IPS-NIHi7 (cell line): ENCODE measurements at regions not wholly inside any gene's neighbourhood (a gene's known extent, or its start where the extent isn't known, plus 50 kb on each side); places are given as distances from the start of the nearest gene placed in this dataset.
"Not testable (repeated sequence)": the region's sequence is repeated elsewhere in the genome, so short reads cannot be mapped to it uniquely, and the experiment has no call there.

ENCODE experiments used
- DNase-seq: peaks from one replicate; pipeline ENCODE4 v3.0.0; 2012; ENCODE audit warnings: mixed read lengths; ENCODE audit errors: extremely low spot score

DNA sequence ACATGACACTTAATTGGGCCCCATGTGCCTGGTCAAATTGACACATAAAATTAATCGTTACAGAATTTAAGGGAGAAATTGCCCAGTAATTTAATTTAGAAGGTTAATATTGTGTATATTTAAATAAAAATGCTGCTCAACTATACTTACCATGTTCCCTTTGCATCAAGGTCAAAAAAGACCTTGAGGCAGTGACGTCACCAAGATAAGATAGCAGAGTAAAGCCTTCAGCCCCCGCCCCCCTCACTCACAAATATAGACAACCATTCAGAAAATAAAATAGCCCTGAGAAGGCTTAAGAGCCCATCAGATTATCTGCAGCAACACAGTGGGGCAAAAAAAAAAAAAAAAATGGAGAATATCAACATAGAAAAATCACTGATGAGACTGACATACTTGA is 785.7 kb downstream of the CCDC85A start:
- DNase-seq = no peak

DNA sequence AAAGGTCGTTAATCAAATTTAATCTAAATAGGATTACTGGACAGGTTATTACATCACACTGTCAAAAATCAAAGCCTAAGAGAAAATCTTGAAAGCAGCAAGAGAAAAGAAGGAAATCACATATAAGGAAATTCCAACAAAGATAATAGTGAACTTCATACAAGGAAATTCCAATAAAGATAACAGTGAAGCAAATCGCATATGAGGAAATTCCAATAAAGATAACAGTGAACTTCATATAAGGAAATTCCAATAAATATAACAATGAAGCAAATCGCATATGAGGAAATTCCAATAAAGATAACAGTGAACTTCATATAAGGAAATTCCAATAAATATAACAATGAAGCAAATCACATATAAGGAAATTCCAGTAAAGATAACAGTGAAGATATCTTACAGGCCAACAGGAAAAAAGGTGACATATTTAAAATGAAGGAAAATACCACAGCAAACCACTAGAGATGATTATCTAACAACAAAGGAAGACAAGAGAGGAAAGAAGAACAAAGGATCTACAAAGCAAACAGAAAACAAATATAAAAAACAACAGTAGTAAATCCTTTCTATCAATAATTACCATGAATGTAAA is 787.7 kb downstream of the CCDC85A start:
- DNase-seq = no peak

DNA sequence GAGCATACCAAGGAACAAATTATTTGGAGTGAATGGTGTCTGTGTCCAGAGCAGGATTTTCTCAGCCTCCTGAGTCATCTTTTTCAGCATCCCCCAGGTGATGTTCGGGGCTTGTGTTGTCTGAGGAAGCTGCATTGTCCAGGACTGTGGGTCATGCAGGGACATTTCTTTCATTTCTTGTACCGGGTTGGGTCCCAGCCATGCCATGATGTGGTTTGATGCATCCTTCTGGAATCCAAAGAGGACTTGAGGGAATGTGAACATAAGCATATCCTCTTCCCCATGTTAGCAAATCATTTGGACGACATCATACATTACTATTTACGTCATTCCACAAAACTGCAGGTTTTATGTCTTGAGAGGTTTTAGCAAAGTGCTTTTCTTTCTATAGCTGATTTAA is 797.8 kb downstream of the CCDC85A start:
- no peak for DNase-seq

DNA sequence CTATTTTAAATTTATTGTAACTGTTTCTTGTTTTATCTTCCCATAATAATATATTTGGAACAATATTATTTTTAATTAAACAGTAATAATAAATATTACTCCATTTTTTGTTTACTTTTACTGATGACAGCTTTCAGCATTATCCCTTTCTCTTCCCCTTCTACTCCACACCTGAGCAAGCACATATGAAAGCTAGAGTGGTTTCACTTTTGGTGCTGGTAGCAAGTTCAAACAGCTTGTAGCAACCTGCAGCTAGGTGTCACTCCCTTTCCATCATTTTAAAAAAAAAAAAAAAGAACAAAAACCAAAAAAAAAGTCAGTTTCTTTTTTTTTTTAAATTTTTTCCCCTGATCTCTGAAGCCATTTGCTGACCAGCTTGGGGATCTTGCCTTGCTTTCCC is 801.8 kb downstream of the CCDC85A start:
- no peak for DNase-seq

GRCh38 chr2:57022496-57022895 is 838.7 kb downstream of the CCDC85A start:
- no peak for DNase-seq

DNA sequence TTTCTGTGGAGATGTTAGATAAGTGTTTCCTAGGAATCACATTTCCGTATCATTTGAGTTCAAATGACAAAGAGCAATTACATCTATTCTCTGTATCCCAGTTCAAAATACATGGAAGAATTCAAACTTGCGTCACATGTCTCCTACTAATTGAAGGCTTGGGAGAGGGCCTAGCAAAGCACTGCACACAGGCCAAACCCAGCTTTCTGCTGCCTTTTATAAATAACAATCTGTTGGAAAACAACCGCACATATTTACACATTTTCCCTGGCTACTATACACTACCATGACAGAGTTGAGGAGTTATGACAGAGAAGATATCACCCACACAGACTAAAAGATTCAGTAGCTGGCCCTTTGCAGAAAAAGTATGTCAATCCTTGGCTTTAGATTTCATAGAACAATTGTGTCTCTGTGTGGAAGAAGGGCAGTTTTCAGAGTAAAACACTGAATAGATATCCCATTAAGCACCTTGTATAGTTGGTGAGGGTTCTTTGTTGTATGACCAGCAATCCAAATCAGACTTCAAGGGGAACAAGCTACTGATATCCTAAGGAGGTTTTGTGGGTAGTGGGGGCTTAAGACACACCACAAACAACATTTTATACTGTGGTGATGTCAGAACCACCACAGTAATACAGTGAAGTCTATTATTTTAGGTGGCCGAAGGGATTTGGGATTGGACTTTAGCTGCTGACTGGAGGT is 861.3 kb downstream of the CCDC85A start:
- no peak for DNase-seq

DNA sequence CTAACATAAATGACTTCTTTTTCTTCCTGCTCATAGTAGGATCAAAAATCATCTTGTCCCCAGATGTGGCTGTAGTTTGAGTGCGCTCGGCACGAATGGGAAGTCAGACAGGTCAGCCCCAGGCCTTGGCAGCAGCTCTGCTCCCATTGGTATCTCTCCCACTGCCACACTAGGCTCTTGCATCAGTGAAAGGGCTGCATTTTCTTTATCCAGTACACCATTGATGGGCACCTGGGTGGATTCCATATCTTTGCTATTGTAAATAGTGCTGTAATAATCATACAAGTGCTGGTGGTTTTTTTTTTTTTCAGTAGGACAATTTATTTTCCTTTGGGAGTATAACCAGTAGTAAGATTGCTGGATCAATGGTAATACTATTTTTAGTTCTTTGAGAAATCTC is 865.5 kb downstream of the CCDC85A start:
- no peak for DNase-seq

DNA sequence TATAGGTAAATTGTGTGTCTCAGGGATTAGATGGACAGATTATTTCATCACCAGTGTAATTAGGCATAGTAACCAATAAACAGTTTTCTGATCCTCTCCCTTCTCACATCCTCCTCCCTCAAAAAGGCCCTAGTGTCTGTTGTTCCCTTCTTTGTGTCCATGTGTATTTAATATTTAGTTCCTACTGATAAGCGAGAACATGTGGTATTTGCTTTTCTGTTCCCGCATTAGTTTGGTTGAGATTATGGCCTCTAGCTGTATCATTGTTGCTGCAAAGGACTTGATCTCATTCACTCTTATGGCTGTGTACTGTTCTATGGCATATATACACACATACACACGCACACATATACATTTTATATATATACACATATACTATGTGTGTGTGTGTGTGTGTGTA is 866.2 kb downstream of the CCDC85A start:
- DNase-seq = no peak

- DNase-seq = not testable (repeated sequence)
Observed at GRCh38 chr2:57066301-57066700, 882.5 kb downstream of the CCDC85A start.

- DNase-seq = no peak
Observed at GRCh38 chr2:57075226-57075625, 891.4 kb downstream of the CCDC85A start.

DNA sequence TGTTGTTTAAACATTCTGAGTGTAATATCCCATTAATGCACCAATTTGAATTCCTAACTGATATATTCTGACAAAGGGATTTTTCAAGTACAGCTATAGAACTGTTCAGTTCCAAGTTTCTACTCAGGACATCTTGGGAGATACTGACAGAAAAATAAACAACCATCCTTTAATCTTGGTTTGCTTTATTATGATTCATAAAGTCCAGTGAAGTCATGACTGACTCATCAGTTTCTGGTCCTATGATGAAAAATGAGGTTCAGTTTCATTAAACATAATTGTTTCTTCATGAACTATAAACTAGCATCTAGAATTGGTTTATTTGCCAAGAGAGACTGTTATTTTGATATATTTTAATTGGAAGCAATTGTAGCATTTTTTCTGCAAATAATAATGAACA is 896.2 kb downstream of the CCDC85A start:
- DNase-seq = no peak

- no peak for DNase-seq
Observed at GRCh38 chr2:57084697-57085281, 901.0 kb downstream of the CCDC85A start.

GRCh38 chr2:57093020-57093419 is 909.2 kb downstream of the CCDC85A start:
- DNase-seq = no peak

- no peak for DNase-seq
Observed at GRCh38 chr2:57097855-57098254, 914.1 kb downstream of the CCDC85A start.

- DNase-seq = no peak
Observed at GRCh38 chr2:57100436-57100835, 916.6 kb downstream of the CCDC85A start.

- DNase-seq = no peak
Observed at GRCh38 chr2:57105694-57106093, 921.9 kb downstream of the CCDC85A start.

GRCh38 chr2:57107353-57107752 is 923.6 kb downstream of the CCDC85A start:
- no peak for DNase-seq

- no peak for DNase-seq
Observed at GRCh38 chr2:57111531-57111930, 927.7 kb downstream of the CCDC85A start.

GRCh38 chr2:57119141-57119540 is 927.5 kb upstream of the VRK2 start:
- no peak for DNase-seq

DNA sequence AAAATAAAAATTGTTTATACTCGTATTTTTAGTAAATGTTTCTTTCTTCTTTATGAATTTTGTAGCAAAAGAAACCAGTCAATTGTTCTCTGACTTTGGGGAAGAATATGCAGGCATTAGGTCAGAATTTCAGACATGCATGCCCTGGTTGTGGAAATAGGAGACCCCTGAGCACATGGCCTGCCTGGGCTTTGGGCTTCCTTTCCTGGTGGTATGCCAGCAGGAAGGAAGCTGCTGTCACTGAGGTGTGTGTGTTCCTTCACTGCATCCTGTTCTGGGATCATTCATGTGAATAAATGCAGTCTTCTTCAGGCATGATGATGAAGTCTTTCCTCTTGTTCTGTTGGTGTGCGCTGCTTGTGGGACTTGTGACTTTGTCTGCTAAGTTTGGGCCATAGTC is 920.2 kb upstream of the VRK2 start:
- no peak for DNase-seq

GRCh38 chr2:57139179-57139578 is 907.4 kb upstream of the VRK2 start:
- DNase-seq = no peak

GRCh38 chr2:57141269-57141668 is 905.3 kb upstream of the VRK2 start:
- DNase-seq = no peak

- DNase-seq = no peak
Observed at GRCh38 chr2:57146951-57147350, 899.7 kb upstream of the VRK2 start.
